GM12873 (cell line): ENCODE measurements at regions not wholly inside any gene's neighbourhood (a gene's known extent, or its start where the extent isn't known, plus 50 kb on each side); places are given as distances from the start of the nearest gene placed in this dataset.

ENCODE experiments used
- CTCF ChIP-seq: IDR thresholded peaks from 2 replicates; pipeline ENCODE4 v1.5.1; 2012; ENCODE audit warnings: low read depth, mild to moderate bottlenecking, moderate library complexity, low read length, control low read depth; ENCODE audit not compliant: insufficient read depth; ENCODE audit errors: missing control alignments

DNA sequence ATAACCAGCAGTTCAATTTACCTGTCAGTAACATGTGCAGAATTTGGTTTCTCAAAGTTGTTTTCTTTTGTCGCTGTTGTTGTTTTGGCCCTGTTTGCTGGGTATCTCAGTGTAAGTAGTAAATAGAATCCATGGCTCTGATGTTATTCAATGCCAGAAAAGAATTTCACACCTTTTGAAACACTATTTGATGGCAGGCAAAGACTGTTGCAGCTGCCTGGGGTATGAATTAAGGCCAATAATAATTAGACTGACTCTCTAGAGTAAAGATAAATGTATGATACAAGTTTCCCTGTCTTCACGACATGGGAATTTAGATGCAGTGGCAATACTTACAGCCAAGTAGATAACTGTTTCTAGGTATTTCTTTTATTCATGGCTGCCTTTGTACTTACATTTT lies 281.4 kb downstream of the CD83 start:
- TF ChIP-seq CTCF, result no peak

- TF ChIP-seq CTCF, result no peak
Measured at GRCh38 chr6:14399635-14400034, 282.1 kb downstream of the CD83 start.

GRCh38 chr6:14401246-14401645 lies 283.7 kb downstream of the CD83 start:
- TF ChIP-seq CTCF, result no peak

DNA sequence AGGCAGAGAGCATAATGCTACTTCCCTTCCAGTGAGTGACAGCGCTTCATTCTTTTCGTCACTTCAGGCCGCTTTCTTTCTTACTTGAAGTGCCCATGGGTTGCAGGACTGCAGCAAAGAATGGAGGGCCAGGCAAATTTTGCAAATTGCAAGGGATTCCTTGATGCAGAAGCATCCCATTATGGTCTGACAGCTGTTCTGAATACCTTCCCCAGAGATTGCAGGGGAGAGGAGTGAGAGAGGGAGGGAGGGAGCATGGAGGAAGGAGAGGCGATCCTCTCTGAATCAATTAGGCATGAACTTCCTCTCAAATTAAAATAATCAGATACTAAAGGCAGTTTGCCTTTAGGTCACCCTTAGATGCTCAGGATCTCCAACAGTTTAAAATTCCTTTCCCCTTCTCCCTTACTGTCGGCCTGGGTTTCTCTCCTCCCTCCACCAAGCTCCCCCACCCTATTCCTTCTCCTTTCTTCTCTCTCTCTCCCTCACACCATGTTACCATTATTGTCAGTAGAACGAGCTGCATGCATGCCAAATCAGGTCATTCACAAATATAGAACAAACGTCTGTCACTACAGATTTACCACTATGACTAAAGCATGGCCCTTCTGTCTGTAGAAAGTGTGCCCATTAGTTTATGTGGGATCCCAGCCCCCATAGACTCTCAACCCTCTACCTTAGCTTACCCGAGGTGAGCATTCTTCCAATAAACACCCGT lies 289.2 kb downstream of the CD83 start:
- no peak for TF ChIP-seq CTCF

- no peak for TF ChIP-seq CTCF
Measured at GRCh38 chr6:14408446-14408845, 290.9 kb downstream of the CD83 start.

GRCh38 chr6:14412026-14412425 lies 294.5 kb downstream of the CD83 start:
- no peak for TF ChIP-seq CTCF

DNA sequence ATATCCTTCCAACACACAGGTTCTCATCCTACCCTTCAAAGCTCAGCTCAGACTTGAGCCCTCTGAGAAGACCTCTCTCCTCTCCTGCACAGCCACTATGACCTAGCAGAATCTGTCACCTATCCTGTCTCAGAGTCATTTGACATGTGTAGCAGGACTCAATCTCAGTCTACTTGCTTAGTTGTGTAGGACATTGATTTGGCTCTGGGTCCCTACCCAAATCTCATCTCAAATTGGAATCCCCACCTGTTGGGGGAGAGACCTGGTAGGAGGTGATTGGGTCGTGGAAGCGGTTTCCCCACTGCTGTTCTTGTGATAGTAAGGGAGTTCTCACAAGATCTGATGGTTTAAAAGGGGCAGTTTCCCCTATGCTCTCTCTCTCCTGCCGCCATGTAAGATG lies 297.9 kb downstream of the CD83 start:
- no peak for TF ChIP-seq CTCF

DNA sequence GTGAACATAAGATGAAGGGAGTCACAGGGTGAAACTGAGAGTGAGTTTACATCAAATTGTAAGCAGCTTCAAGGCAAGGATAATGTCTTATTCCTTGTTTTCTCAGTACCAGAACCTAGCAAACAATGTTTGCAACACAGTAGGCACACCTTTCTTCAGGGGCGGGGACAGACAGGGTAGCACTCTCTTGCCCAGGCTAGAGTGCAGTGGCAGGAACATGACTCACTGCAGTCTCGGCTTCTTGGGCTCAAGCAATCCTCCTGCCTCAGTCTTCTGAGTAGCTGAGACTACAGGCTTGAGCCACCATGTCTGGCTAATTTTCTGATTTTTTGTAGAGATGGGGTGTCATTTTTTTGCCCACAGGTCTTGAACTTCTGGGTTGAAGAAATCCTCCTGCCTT lies 299.8 kb downstream of the CD83 start:
- no peak for TF ChIP-seq CTCF
